Adrenal gland (tissue), 9 donors: ENCODE measurements at regions not wholly inside any gene's neighbourhood (a gene's known extent, or its start where the extent isn't known, plus 50 kb on each side); places are given as distances from the start of the nearest gene placed in this dataset.
"Not testable (repeated sequence)": the region's sequence is repeated elsewhere in the genome, so short reads cannot be mapped to it uniquely, and the experiment has no call there.

Experiments
- DNase-seq, 7 donors: peaks; one replicate each; pipeline ENCODE4 v3.0.0-alpha.2; 2019 to 2020
- H3K27ac ChIP-seq, 5 donors: fragments of 200-600 bp; sonication (generic) in 4 of 5; 1 replicate in 3 of 5; 2 replicates in 2 of 5; pipeline versions ENCODE4 v1.5.1 to v1.8.0; 2016 to 2020; ENCODE audit warnings: mild to moderate bottlenecking in 1 of 5
- H3K27me3 ChIP-seq: fragments of 200-600 bp; 2 replicates; pipeline ENCODE4 v1.8.0; 2021
- H3K36me3 ChIP-seq, 2 donors: fragments of 200-600 bp; replicated peaks in 1 of 2; 1 replicate in 1 of 2; 2 replicates in 1 of 2; pipeline versions ENCODE4 v1.5.1 to v1.8.0; 2018 to 2022
- H3K4me1 ChIP-seq, 2 donors: fragments of 200-600 bp; replicated peaks in 1 of 2; 1 replicate in 1 of 2; 2 replicates in 1 of 2; pipeline versions ENCODE4 v1.5.1 to v1.8.0; 2018 to 2021
- H3K4me3 ChIP-seq, 4 donors: fragments of 200-600 bp; sonication (generic) in 3 of 4; one replicate each; pipeline ENCODE4 v1.5.1; 2016 to 2018
- H3K9me3 ChIP-seq, 3 donors: fragments of 200-600 bp; sonication (generic) in 1 of 3; replicated peaks in 1 of 3; 1 replicate in 2 of 3; 2 replicates in 1 of 3; pipeline versions ENCODE4 v1.5.1 to v1.8.0; 2016 to 2021
- POLR2A ChIP-seq, 2 donors: fragments of 450-650 bp; IDR thresholded peaks; one replicate each; pipeline ENCODE4 v1.6.1; 2017; ENCODE audit warnings: antibody characterized with exemption in 2 of 2, mild to moderate bottlenecking in 2 of 2, moderate library complexity in 1 of 2
- WGBS, 4 donors: extraction: QIAGEN DNeasy Blood & Tissue Kit in 2 of 4; methylation state at CpG; one replicate each; pipeline versions ENCODE4 v1.1.5 to v1.1.7; 2013 to 2017; 5-methylcytosine and 5-hydroxymethylcytosine counted together
- intact Hi-C, 2 donors: fragments of 100-400 bp; cut with DNase I; formaldehyde crosslinking; loops; one replicate each; pipeline versions ENCODE4 v1.14.1 to v1.15.0; 2022 to 2023
- TF ChIP-seq, protein P1 (sequence below), 6 experiments: fragments of 450-650 bp in 4 of 6; fragments of 200-600 bp in 2 of 6; sonication (generic) in 1 of 6; IDR thresholded peaks; 1 replicate in 5 of 6; 2 replicates in 1 of 6; pipeline versions ENCODE4 v1.5.1 to v1.8.0; 2016 to 2021; ENCODE audit warnings: antibody characterized with exemption in 6 of 6, mild to moderate bottlenecking in 2 of 6, moderate library complexity in 1 of 6
- donor health status: healthy with polysubstance abuse.
- donor health status: Bipolar disorder and iron deficiency.
- donor health status: DM: yes; HTN: yes; CAD: no.
- donor health status: DM: no; HTN: no; CAD: no.
- donor health status: DM: no; HTN: no; CAD: no.

DNA sequence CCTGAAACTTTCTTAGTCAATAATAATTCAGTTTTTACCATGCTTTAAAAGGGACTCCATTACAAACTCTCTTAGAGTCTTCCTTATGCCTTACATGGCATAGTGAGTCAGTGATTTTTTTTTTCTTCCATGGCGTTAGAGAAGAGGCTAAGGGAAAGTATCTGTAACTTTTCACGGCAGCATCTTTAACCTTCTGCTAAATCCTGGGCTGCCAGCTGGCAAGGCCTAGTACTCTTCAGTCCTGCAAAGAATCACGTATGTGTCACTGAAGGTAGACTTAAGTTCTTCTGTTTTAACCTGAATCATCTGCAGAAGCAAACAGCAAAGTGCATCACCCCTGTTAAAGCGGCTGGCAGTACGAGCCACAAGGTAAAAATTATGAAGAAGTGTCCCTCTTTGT lies 286.3 kb upstream of the FN1 start:
- intact Hi-C loops: no loop called here
- Histone ChIP-seq H3K4me3 (no peak overlapping the region), H3K4me1 (no peaks in the 10 kb centered on the region), H3K27me3 (no peaks in the 10 kb centered on the region), H3K9me3 (no peaks in the 10 kb centered on the region), H3K36me3 (no peaks in the 10 kb centered on the region), H3K27ac (no peak overlapping the region)
- 85 to 90% (median 87%) methylated on average over 5 of the region's 5 CpGs for WGBS, 4 donors
- TF ChIP-seq, protein P1, sequence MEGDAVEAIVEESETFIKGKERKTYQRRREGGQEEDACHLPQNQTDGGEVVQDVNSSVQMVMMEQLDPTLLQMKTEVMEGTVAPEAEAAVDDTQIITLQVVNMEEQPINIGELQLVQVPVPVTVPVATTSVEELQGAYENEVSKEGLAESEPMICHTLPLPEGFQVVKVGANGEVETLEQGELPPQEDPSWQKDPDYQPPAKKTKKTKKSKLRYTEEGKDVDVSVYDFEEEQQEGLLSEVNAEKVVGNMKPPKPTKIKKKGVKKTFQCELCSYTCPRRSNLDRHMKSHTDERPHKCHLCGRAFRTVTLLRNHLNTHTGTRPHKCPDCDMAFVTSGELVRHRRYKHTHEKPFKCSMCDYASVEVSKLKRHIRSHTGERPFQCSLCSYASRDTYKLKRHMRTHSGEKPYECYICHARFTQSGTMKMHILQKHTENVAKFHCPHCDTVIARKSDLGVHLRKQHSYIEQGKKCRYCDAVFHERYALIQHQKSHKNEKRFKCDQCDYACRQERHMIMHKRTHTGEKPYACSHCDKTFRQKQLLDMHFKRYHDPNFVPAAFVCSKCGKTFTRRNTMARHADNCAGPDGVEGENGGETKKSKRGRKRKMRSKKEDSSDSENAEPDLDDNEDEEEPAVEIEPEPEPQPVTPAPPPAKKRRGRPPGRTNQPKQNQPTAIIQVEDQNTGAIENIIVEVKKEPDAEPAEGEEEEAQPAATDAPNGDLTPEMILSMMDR (IDR thresholded peaks at IDR 0.05): no peak
- no peak for TF ChIP-seq POLR2A (IDR thresholded peaks at IDR 0.05)
- no peak for DNase-seq

DNA sequence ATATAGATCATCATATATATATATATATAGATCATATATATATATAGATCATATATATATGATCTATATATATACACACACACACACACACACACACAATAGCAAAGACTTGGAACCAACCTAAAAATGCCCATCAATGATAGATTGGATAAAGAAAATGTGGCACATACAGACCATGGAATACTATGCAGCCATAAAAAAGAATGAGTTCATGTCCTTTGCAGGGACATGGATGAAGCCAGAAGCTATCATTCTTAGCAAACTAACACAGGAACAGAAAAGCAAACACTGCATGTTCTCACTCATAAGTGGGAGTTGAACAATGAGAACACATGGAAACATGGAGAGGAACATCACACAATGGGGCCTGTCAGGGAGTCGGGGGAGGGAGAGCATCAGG lies 285.6 kb upstream of the FN1 start:
- H3K36me3 ChIP-seq, intact Hi-C loops, H3K27ac ChIP-seq, H3K9me3 ChIP-seq, H3K4me3 ChIP-seq, DNase-seq, H3K4me1 ChIP-seq, H3K27me3 ChIP-seq: not testable (repeated sequence)
- WGBS, 4 donors: 86 to 96% (median 91%) methylated on average over 1 of the region's 1 CpG

DNA sequence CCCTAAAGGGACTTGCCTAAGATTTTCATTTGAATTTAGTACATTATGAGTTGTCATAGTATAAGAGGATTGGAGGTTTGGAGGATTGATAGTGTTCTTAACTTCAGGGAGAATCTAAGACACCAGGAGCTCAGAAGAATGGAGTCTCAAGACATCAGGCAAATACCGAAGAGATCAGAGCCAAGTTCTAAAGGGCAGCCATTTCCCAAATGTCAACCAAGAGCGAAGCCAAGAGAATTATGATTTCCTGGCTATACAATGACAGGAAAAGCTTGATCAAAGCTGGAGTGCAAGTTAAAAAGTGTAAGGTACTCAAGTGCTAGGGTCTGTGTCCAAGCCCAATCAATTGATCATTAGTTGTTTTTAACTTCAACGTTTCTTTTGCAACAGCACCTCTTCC lies 283.0 kb upstream of the FN1 start:
- Histone ChIP-seq H3K27me3 (no peaks in the 10 kb centered on the region), H3K27ac (peak overlapping the region in 1 of 5 donors; percentile 12), H3K9me3 (no peaks in the 10 kb centered on the region), H3K4me1 (no peaks in the 10 kb centered on the region), H3K36me3 (no peaks in the 10 kb centered on the region), H3K4me3 (no peak overlapping the region)
- DNase-seq: no peak
- TF ChIP-seq, protein P1 (IDR thresholded peaks at IDR 0.05): no peak
- TF ChIP-seq POLR2A (IDR thresholded peaks at IDR 0.05): no peak
- 58 to 67% (median 65%) methylated on average over 3 of the region's 3 CpGs for WGBS, 4 donors
- intact Hi-C loops: no loop called here

DNA sequence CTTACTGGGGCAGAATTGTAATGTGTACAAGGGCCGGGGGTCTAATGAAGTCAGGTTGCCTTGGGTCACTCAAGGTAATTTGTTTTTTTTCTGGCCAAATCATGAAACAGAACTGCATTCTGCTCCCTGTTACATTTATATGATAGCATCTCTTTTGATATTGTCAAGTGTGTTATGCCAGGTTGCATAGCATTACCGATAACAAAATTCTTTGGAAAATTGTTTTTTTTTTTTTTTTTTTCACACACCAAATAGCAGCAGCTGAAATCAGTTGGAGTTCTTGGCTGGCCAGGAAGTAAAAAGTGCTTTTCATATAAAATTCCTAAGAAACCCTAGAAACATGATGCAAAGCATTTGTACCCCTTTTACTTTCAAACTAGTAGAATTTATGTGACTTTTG lies 282.6 kb upstream of the FN1 start:
- 50 to 66% (median 59%) methylated on average over 2 of the region's 2 CpGs for WGBS, 4 donors
- intact Hi-C loops: no loop called here
- Histone ChIP-seq H3K36me3 (no peaks in the 10 kb centered on the region), H3K4me3 (no peak overlapping the region), H3K27me3 (no peaks in the 10 kb centered on the region), H3K9me3 (no peaks in the 10 kb centered on the region), H3K4me1 (no peaks in the 10 kb centered on the region), H3K27ac (peak overlapping the region in 2 of 5 donors; percentile 12 to 13)
- TF ChIP-seq POLR2A (IDR thresholded peaks at IDR 0.05): no peak
- TF ChIP-seq, protein P1 (IDR thresholded peaks at IDR 0.05): no peak
- no peak for DNase-seq

DNA sequence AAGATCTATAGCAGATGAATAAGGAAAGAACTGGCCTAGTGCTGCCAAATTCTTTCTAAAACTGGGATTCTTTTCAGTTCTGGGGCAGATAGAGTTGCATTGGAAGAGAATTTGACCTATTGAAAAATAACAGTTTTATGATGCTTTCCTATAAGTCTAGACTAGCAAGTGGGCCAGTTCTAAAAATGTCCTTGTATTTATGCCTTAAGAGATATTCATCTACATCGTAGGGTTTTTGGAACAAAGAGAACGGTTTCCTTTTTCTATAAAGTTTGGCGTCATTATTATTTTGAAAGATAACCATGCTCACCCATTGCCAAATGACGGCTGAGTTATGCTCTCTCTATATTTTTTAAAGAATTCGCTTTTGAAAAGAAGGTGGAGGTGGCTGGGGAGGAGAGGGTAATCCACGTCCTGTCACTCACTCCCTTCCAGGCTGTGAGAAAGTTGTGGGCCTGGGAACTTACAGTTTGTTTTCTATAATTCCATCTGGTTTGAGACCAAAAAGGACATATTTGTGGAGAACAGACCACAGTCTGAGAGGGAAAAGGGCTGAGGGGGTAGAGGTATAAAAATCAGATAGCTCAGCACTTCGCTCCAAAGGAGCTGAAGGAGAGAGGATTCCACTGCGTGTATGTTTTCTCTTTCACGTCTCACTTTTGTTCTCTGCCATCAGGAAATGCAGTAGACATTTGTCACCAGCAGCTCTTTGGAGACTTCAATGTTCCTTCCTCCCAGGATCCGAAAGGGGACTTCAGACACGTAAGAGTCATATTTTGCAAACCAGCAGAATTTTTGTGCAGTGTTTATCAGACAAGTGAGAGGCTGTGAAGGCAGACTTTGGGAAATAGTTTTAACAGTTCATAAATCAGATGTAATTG lies 281.9 kb upstream of the FN1 start:
- intact Hi-C loops: no loop called here
- 61 to 72% (median 63%) methylated on average over 11 of the region's 11 CpGs for WGBS, 4 donors
- Histone ChIP-seq H3K36me3 (no peaks in the 10 kb centered on the region), H3K9me3 (no peaks in the 10 kb centered on the region), H3K27ac (peak overlapping the region in 1 of 5 donors; percentile 13), H3K4me3 (no peak overlapping the region), H3K4me1 (peaks cover 0 to 6% of the 10 kb centered on the region in 2 donors), H3K27me3 (no peaks in the 10 kb centered on the region)
- TF ChIP-seq, protein P1 (IDR thresholded peaks at IDR 0.05): no peak
- TF ChIP-seq POLR2A (IDR thresholded peaks at IDR 0.05): no peak
- no peak for DNase-seq
